ENCODE measurements at regions not wholly inside any gene's neighbourhood (a gene's known extent, or its start where the extent isn't known, plus 50 kb on each side); places are given as distances from the start of the nearest gene placed in this dataset.
A peak's percentile ranks its signal among the peaks of the same experiment; 100 is the strongest.

GRCh38 chr16:85205747-85206471 lies 93.6 kb upstream of the CIBAR2 start:
- Histone ChIP-seq H3K4me1 (peaks cover 49% of the 10 kb centered on the region), H3K4me3 (no peak overlapping the region), H3K27me3 (no peaks in the 10 kb centered on the region), H3K36me3 (ENCODE audit: low read depth, missing control alignments) (no peaks in the 10 kb centered on the region), H3K9me3 (no peaks in the 10 kb centered on the region), H3K27ac (peak overlapping the region in 1 of 2 donors; percentile 28)
- peak; percentile 68 for DNase-seq
- WGBS, 2 donors: 45 to 56% methylated on average over 22 to 23 of the region's 23 CpGs
- intact Hi-C loops (cut with DNase I; ENCODE audit: low total_unique reads): loop anchor here (10.0 kb wide), 1 partner anchor 81 kb away; no protein-coding TSS in a partner anchor
- TF ChIP-seq POLR2A (IDR thresholded peaks at IDR 0.05): no peak
- TF ChIP-seq CTCF (IDR thresholded peaks at IDR 0.05): no peak

- 33 to 36% methylated on average over 8 to 29 of the region's 31 CpGs for WGBS, 2 donors
- H3K27me3 ChIP-seq: no peaks in the 10 kb centered on the region
- H3K9me3 ChIP-seq: no peaks in the 10 kb centered on the region
- no peak overlapping the region for H3K4me3 ChIP-seq
- peak overlapping the region; percentile 28 to 44 for H3K27ac ChIP-seq
- H3K4me1 ChIP-seq: peaks cover 46% of the 10 kb centered on the region
- intact Hi-C loops (cut with DNase I; ENCODE audit: low total_unique reads): loop anchor here (10.0 kb wide), 1 partner anchor 82 kb away; no protein-coding TSS in a partner anchor
- H3K36me3 ChIP-seq (ENCODE audit: low read depth, missing control alignments): no peaks in the 10 kb centered on the region
- TF ChIP-seq POLR2A (IDR thresholded peaks at IDR 0.05) (no peak), CTCF (IDR thresholded peaks at IDR 0.05) (no peak)
- DNase-seq: peak; percentile 74
Observed at GRCh38 chr16:85206472-85207356, 94.4 kb upstream of the CIBAR2 start.

- H3K27me3 ChIP-seq: no peaks in the 10 kb centered on the region
- no peak for TF ChIP-seq CTCF (IDR thresholded peaks at IDR 0.05)
- TF ChIP-seq POLR2A (IDR thresholded peaks at IDR 0.05): no peak
Observed at GRCh38 chr16:85207357-85207921, 95.2 kb upstream of the CIBAR2 start.

GRCh38 chr16:85208181-85208580 lies 95.9 kb upstream of the CIBAR2 start:
- DNase-seq: no peak
- Histone ChIP-seq H3K27me3 (no peaks in the 10 kb centered on the region), H3K4me3 (no peak overlapping the region), H3K36me3 (ENCODE audit: low read depth, missing control alignments) (no peaks in the 10 kb centered on the region), H3K9me3 (no peaks in the 10 kb centered on the region), H3K4me1 (peaks cover 44% of the 10 kb centered on the region), H3K27ac (no peak overlapping the region)
- intact Hi-C loops (cut with DNase I; ENCODE audit: low total_unique reads): loop anchor here (10.0 kb wide), 1 partner anchor 83 kb away; no protein-coding TSS in a partner anchor
- TF ChIP-seq CTCF (IDR thresholded peaks at IDR 0.05) (no peak), POLR2A (IDR thresholded peaks at IDR 0.05) (no peak)
- WGBS, 2 donors: 93 to 94% methylated on average over 17 of the region's 17 CpGs

More at GRCh38 chr16:85207357-85207921, 95.2 kb upstream of the CIBAR2 start:
- WGBS, 2 donors: 72 to 79% methylated on average over 10 to 24 of the region's 24 CpGs
- intact Hi-C loops (cut with DNase I; ENCODE audit: low total_unique reads): loop anchor here (10.0 kb wide), 1 partner anchor 83 kb away; no protein-coding TSS in a partner anchor
- H3K9me3 ChIP-seq: no peaks in the 10 kb centered on the region
- peak overlapping the region; percentile 28 to 44 for H3K27ac ChIP-seq
- no peaks in the 10 kb centered on the region for H3K36me3 ChIP-seq (ENCODE audit: low read depth, missing control alignments)
- H3K4me3 ChIP-seq: no peak overlapping the region
- H3K4me1 ChIP-seq: peaks cover 45% of the 10 kb centered on the region
- DNase-seq: no peak
